HG03558 (cell line): ENCODE measurements at regions not wholly inside any gene's neighbourhood (a gene's known extent, or its start where the extent isn't known, plus 50 kb on each side); places are given as distances from the start of the nearest gene placed in this dataset.
"Not testable (repeated sequence)": the region's sequence is repeated elsewhere in the genome, so short reads cannot be mapped to it uniquely, and the experiment has no call there.

Experiments used
- ATAC-seq: cut with Tn5 transposase; IDR thresholded peaks from one replicate; pipeline ENCODE4 v1.9.1; 2021; ENCODE audit warnings: moderate number of reproducible peaks; ENCODE audit not compliant: unreplicated experiment; ENCODE audit errors: extremely low read depth

DNA sequence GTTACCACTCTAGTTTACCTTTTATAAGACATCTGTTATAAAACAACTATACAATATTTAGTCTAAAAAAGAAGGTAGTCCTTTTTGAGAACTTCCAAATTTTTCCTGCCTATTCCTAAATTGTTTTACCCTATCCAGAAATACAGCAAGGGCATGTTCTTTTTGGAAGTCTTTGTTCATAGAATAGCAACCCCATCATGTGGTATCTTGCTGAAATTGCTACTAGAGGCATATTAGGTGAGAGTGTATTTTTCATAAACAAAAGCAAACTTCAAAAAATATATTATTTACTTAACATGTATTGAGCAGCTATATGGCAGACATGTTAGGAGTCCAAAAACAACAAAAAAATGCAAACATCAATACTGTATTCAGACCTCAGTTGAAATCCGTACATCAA lies 371.8 kb upstream of the NRSN1 start:
- ATAC-seq: no peak

DNA sequence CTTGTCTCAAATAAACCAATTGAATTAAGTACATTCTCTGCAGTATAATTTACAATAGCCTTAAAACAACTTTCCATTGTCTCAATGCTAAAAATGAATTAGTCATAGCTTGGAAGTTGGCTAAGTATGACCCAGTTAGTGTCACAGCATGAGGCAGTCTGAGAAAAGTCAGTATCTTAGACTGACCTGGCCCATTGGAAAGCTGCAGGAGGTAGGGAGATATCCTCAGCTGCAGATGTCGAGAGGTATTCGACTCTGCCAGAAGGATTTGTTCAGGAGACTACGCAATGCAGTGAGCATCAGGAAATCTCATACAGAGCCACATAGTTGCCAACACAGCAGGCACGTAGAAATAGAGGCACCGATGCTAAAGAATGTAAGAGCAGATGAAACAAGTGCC lies 350.9 kb upstream of the NRSN1 start:
- ATAC-seq: no peak

DNA sequence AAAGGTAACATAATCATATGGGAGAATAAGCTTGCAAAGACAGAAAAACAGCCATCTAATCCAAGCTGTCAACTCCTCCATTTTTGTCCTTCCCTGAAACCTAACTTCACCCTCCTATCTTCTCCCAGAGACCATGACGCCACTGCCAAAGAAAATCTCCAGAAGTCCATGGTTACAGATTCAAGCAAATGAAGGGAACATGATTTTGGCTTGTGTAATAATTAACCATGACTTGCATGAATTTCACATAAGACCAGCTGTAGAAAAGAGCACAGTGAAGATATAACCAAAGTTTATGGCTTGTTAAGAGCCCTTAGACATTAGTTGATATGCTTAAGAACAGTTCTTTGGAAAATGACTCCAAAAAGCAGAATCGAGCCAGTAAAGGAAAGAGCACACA lies 342.1 kb upstream of the NRSN1 start:
- no peak for ATAC-seq

DNA sequence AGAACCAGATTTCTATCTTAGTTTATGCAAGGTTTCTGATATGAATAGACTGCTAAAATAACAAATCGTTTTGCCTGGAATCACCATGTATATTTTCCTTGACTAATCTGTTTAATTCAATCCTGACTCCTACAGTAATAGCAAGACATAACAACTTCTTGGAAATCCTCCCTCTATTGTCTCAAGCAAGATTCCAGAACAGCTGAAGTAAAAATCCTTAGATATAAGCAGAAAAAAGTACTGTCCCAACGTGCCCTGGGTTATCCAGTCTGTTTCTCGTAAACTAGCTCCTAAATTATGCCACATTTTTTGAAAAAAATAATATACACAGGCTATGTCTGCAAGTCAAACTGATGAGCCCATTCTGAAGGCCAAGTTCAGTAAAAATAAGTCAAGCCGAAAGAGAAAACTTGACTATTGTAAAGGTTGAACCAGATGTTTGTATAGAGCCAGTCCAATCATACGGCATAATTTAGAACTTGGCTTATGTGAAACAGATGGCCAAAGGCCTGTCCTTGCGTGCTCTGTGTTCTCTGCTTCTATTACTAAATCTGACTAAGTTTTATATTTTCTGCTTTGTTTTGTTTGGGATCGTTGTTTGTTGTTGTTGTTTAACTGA lies 341.6 kb upstream of the NRSN1 start:
- no peak for ATAC-seq

DNA sequence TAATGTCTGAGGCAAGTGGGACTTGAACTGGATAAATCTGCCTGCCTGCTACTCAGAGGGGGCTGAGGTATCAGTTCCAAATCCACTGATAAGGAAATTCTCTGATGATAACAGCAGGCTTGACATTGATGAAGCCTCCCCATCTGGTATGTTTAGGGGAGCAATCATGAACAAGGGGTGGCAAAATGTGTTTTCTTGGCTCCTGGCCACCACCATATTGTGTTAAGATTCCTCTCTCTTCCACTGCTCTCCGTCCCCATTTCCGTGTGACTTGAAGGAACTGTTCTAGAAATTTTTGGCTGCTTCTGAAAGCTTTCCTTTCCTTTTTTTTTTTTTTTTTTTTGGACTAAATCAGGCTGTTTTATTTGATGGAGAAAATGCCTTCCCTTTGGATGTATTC lies 335.3 kb upstream of the NRSN1 start:
- no peak for ATAC-seq

DNA sequence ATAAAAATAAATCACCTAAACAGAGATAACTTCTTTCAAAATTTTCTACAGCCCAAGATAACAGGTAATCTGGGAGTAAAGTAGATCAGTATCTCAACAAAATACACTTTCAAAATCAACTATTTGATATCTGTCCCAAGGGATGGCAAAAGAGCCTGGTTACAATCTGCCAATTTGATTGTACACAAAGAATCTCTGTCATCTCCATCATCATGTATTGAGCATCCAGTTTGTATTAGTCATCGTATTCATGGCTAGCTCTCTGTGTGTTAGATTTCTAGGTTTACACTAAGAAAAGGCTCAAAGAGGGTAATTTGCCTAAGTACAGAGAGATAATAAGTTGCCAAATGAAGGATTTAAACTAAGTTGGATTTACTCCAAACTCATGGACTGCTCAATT lies 329.0 kb upstream of the NRSN1 start:
- ATAC-seq: no peak

DNA sequence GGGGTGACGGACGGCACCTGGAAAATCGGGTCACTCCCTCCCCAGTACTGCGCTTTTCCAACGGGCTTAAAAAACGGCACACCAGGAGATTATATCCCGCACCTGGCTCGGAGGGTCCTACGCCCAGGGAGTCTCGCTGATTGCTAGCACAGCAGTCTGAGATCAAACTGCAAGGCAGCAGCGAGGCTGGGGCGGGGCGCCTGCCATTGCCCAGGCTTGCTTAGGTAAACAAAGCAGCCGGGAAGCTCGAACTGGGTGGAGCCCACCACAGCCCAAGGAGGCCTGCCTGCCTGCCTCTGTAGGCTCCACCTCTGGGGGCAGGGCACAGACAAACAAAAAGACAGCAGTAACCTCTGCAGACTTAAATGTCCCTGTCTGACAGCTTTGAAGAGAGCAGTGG lies 321.7 kb upstream of the NRSN1 start:
- ATAC-seq: not testable (repeated sequence)

DNA sequence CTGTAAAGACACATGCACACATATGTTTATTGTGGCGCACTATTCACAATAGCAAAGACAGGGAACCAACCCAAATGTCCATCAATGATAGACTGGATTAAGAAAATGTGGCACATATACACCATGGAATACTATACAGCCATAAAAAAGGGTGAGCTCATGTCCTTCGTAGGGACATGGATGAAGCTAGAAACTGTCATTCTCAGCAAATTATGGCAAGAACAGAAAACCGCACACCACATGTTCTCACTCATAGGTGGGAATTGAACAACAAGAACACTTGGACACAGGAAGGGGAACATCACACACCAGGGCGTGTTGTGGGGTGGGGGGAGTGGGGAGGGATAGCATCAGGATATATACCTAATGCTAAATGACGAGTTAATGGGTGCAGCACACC lies 304.9 kb upstream of the NRSN1 start:
- ATAC-seq: not testable (repeated sequence)

DNA sequence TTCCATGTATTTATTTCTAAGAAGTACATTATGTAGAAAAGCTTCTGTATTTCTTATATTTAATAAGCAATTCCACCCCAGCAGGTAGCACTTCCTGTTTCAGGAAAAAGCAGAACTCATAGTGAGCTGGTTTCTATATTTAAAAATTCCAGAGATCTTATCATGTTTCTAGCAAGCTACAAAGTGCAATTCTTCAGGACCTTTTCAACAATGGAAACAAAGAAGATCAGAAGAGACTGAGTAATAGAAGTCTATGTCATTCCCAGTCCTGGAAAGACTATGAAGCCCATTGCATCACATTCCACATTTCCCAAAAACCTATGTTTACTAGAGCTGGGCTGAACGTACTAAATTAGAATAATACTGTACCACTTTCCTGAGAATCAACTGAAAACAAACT lies 302.6 kb upstream of the NRSN1 start:
- ATAC-seq: no peak

DNA sequence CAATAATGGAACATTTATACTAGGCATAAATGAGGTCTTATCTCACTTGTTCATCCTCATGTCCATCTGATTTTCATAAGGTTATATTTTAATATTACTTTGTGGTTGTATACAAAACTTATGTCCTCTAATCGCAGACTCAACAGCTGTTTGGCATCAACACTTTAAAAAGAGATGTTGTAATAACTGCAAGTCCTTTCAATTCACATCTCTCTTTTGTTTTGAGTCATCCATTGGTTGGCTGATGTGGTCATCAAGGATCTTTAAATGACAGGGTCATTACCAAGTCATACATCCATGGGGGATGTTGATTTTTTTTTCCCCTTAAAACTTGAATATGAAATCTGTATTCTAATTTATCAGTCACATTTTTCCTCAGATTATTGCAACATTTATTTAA lies 299.4 kb upstream of the NRSN1 start:
- no peak for ATAC-seq

DNA sequence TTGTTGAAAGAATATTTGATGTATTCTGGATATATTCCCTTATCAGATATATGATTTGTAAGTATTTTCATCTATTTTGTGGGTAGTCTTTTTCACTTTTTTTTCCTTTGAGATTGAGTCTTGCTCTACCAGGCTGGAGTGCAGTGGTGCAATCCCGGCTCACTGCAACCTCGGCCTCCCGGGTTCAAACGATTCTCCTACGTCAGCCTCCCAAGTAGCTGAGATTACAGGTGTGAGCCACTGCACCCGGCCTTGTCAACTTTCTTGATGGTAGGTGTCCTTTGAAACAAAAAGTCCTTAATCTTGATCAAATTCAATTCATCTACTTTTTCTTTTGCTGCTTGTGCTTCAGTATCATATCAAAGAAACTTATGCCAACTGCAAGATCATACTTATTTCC lies 297.2 kb upstream of the NRSN1 start:
- ATAC-seq: no peak

DNA sequence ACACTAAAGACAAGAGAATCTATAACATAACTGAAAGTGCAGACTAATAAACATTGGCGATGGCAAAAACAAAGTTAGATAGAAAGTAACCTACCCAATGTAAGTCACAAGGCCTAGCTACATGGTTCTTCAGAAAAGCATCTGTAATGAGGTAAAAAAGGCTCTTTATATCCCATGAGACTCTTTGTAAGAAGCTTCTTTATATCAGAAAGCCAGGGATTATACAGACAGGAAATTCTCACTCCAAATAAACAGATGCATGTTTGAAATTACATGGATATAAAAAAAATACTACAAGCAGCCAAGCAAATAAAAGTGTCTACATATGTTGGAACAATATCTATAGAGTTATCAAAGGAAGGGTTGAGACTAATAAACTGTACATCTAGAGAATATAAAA lies 284.9 kb upstream of the NRSN1 start:
- ATAC-seq: no peak

DNA sequence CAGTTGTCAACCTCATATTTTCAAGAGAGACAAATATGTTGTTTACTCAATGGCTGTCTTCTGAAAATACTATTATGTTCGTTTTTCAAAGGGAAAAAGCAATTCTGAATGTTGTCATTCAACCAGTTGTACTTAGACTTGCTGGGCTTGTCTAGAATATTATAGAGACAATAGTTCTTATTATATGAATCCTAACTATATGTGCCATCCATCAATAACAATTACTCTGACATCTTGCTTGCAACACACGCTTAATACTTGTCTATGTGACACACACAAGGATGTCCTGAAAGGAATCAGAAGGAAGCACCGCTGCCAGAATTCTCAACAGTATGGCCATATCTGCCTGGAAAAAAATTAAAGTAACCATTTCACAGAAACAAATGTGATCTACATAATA lies 283.3 kb upstream of the NRSN1 start:
- ATAC-seq: no peak

DNA sequence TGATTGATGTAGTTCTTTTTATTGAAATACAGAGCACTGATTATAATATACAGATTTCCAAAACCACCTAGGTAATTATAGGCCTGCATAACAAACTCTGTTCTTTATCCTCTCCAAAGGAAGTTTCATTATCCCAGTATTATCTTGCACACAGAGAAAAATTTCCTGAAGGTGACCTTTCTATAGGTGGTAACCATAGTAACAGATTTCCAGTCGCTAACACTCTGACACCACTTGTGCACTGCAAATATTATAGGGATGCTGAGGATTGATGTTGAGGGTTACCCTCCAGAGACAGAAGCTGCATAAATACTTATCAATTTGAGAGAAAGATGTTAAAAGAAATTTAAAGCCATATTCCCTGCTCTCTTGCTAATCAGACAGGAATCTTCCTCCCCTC lies 274.5 kb upstream of the NRSN1 start:
- no peak for ATAC-seq

DNA sequence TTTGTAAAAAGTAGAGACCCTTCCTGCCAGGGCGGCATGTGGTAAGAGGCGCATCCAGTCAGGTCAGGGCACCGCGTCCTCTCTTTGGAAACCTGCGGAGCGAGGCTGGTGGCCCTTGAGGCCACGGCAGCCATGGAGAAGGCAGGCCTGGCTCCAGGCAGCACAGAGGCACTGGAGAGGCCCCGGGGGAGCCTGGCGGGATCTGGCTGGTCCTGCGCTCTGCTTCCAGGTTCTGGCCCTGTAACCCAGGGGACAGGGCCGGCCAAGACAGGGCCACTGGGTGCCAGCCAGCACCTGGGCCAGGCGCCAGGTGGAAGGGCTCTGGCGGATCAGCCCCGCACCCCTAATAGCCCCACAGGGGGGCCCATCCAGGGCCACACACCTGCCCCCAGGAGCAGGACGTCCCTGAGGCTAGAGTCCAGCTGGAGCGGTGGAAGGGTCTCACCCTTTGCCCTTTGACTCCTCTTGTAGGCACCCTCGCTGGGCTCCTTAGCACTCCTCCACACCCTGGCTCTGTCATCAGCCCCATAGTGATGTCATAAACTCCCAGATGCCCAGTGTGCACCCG lies 272.4 kb upstream of the NRSN1 start:
- not testable (repeated sequence) for ATAC-seq

DNA sequence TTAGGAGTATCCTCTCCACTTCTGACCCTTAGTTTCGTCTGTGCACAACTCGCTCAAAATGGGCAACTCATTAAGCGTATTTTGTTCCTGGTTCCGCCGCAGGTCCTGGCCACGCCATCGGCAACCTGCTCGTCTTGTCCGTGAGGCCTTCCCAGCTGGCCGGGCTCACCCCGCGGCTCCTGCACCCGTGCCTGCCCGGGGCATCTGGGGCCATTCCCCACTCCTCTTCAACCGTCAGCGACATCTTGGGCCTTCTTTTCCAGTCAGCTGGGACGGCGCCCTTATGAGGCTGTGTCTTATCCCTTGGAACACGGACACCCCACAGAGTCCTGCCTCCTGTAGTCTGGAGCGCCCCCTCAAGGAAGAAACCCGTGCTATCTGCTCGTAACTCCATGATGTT lies 271.9 kb upstream of the NRSN1 start:
- ATAC-seq: not testable (repeated sequence)

DNA sequence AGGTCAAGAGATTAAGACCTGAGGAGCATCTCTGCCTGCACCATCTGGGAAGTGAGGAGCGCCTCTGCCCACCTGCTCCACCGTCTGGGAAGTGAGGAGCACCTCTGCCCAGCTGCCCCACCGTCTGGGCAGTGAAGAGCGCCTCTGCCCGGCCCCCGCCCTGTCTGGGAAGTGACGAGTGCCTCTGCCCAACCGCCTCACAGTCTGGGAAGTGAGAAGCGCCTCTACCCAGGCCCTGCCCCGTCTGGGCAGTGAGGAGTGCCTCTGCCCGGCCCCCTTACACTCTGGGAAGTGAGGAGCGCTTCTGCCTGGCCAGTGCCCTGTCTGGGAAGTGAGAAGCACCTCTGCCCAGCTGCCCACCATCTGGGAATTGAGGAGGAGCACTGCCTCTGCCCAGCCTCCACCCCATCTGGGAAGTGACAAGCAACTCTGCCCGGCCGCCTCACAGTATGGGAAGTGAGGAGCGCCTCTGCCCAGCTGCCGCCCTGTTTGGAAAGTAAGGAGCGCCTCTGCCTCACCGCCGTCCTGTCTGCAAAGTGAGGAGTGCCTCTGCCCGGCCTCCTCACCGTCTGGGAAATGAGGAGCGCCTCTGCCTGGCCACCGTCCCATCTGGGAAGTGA lies 270.4 kb upstream of the NRSN1 start:
- ATAC-seq: no peak

DNA sequence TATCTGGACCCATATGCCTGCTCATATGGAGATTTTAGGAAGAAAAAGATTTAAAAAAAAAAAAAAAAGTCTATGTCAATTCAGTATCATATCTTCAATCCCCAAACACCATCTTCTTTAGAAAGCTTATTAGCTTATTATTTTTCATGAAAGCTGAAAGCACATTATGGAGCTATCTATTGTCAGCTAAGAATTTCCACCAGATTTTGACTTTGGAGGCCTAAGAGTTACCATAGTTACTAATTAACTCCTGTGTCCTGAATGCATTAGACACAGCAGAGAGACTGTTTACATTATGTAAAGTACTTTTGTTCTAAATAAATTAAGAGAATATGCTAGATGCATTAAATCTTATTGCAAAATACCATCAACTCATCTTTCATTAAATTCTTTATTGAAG lies 255.5 kb upstream of the NRSN1 start:
- no peak for ATAC-seq

DNA sequence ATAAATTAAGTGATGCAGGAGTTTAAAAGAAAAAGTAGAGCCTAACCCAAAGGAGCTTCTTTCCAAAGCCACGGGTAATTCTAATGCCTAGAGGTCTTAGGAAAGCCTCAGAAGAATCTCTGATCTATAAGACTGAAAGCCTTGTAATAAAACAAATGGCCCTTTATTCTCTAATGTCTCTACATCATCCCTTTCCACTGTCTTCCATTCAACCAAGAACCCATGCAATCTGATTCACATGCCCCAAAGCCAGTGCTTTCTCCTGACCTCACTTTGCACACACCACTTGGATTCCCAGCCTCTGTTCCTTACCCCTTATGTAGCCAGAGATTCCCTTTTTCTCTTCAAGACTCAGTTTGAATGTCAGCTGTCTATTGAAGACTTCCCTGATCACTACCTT lies 252.9 kb upstream of the NRSN1 start:
- no peak for ATAC-seq

DNA sequence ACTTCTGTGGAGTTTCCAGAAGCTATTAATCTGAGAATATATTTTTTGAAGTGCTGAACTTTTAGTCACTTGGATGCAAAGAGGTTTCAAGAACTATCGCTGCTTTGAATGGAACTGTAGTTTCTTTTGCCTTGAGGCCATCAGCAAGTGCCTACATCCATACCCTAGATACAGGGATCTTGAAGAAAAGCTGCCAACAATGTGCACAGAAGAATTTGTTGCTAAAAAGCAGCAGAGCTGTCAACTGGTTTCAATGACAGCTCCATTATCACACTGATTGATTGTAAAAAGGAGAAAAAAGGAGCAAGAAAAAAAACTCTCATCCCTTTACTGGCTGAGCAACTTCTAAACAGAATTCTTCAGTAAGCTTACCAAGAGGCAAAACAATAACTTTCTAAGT lies 251.0 kb upstream of the NRSN1 start:
- no peak for ATAC-seq

DNA sequence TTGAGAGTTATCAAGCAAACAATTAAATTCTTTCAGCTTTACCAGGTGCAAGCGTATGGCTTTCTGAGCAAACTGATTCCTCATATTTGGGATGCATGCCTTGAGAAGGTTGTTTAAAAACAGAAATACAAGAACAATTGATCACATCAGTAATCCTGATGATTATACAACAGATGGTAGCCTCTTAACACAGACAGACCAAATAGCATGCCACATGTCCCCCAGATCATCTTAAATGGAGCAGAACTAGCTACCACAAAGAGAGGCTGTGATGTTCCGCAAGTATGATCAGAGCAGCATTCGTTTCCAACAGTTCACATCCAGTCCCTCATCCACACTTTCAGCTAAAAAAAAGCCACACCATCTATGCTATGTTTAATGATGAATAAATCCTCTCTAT lies 246.2 kb upstream of the NRSN1 start:
- ATAC-seq: no peak

DNA sequence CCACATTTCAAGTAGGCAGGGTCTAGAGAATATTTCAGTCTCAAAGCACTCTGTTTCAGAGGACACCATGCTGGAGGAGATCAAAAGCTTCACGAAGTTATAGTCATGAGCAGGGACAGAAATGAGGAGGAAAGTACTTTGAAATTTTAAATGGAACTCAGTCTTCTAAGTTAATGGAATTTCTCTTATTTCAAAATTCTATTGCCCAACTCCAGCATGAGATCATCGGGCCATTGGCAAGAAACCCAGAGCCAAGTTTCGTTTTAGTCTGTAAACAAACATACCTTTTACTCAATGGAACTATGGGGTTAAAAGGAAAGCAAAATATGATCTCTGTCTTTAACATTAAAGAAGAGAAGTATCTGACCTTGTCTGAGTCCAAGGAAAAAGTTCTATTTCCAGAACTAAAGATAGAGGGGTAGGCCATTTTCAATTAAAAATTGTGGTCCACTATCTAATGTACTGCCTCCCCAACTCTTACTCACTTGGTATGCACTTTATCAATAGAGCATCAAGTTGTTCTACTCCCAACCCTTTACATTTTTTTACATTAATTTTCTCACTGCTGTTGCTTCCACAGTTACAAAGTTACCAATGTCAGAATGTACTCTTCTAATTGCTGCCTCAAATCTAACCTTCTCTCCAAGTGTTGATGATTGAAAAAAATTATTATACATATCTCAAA lies 235.3 kb upstream of the NRSN1 start:
- ATAC-seq: no peak
